ENCODE measurements at regions not wholly inside any gene's neighbourhood (a gene's known extent, or its start where the extent isn't known, plus 50 kb on each side); places are given as distances from the start of the nearest gene placed in this dataset.
"Not testable (repeated sequence)": the region's sequence is repeated elsewhere in the genome, so short reads cannot be mapped to it uniquely, and the experiment has no call there.

DNA sequence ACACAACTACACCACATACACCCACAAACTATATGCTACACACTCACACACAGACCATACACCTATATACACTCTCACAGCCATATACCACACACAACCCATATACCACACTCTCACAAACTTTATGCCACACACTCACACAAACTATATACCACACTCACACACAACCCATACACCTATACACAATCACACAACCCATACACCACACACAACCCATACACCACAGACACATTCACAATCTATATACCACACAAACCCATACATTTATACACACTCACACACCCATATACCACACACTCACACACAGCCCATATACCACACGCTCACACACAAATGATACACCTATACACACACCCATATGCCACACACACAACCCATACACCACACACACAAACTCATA lies 163.3 kb downstream of the TMEM121 start:
- no peak overlapping the region for H3K4me3 ChIP-seq (ENCODE audit: control insufficient read depth, low read depth, low read length)
- no peak for DNase-seq (ENCODE audit: low read depth)
- TF ChIP-seq, protein P1, sequence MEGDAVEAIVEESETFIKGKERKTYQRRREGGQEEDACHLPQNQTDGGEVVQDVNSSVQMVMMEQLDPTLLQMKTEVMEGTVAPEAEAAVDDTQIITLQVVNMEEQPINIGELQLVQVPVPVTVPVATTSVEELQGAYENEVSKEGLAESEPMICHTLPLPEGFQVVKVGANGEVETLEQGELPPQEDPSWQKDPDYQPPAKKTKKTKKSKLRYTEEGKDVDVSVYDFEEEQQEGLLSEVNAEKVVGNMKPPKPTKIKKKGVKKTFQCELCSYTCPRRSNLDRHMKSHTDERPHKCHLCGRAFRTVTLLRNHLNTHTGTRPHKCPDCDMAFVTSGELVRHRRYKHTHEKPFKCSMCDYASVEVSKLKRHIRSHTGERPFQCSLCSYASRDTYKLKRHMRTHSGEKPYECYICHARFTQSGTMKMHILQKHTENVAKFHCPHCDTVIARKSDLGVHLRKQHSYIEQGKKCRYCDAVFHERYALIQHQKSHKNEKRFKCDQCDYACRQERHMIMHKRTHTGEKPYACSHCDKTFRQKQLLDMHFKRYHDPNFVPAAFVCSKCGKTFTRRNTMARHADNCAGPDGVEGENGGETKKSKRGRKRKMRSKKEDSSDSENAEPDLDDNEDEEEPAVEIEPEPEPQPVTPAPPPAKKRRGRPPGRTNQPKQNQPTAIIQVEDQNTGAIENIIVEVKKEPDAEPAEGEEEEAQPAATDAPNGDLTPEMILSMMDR (IDR thresholded peaks at IDR 0.05; ENCODE audit: control insufficient read depth, insufficient read depth, low read depth, low read length, missing control alignments) = no peak

DNA sequence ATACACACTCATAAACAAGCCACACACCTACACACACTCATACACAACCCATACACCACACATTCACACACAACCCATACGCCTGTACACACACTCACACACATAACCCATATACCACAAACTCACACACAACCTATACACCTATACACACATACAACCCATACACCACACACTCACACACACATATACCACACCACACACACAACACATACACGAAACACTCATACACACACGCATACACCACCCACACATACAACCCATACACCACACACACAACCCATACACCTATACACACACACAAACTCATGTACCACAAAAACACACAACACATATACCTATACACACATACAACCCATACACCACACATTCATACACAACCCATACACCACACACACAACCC lies 164.3 kb downstream of the TMEM121 start:
- TF ChIP-seq, protein P1 (IDR thresholded peaks at IDR 0.05; ENCODE audit: control insufficient read depth, insufficient read depth, low read depth, low read length, missing control alignments) = no peak
- no peak overlapping the region for H3K4me3 ChIP-seq (ENCODE audit: control insufficient read depth, low read depth, low read length)
- DNase-seq (ENCODE audit: low read depth) = no peak

DNA sequence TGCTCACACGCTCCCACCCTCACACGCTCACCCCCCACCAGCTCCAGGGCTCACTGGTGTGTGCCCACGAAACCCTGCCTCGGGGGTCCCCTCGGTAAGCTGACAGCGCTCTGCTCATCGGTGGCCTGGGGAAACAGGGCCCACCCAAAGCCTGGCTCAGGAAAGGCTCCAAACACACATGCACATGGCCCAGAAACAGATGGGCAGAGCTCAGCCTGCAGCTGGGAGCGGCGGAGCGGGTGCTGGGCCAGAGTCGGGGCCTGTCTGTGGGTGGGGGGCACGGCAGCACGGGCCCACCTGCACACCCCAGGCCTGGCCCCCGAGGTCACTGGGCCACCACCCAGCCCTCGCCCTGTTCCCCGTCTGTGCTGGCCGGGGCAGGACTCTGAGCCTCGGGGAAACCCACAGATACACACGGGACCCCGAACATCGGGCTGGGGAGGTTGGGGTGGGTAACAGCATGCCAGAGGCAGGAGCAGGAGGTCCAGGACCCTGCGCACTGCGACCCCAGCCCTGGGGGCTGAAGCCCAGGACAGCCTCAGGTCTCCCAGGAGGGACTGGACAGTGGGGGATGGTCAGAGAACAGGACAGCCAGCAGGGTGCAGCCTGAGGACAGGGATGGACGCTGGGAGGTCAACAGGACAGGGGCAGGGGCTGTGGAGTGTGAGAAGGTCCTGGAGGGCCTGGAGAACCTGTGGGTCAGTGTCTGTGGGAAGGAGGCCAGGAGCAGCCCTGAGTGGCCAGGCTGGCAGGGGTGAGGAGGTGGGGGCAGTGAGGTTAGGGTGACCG lies 165.1 kb downstream of the TMEM121 start:
- H3K4me3 ChIP-seq (ENCODE audit: control insufficient read depth, low read depth, low read length); DNase-seq (ENCODE audit: low read depth): not testable (repeated sequence)

DNA sequence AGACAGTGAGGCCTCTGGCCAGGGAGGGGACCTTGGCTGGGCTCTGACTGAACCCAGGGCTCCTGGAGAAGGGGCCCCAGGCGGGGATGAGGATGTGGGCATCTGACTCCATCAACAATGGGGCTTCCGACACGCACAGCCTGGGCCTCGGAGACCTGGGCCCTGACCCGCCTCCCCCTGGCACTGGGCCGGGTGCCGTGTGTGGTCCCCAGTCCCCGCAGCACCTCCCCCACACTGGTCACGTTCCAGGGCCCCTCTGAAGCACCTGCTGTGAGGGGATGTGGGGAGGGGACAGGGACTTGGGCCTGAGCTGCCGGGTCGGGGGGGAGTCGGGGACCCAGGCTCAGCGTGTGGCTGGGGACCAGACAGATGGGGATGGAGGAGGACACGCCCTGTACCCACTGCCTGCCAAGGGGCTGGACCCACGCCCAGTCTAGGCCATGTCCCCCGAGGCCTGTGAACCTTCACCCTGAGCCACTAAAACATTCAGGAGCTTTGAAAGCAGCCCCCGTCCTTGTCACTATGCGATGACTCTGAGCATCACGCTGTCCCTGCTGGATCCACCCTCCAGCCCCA lies 165.8 kb downstream of the TMEM121 start:
- not testable (repeated sequence) for H3K4me3 ChIP-seq (ENCODE audit: control insufficient read depth, low read depth, low read length); DNase-seq (ENCODE audit: low read depth)

DNA sequence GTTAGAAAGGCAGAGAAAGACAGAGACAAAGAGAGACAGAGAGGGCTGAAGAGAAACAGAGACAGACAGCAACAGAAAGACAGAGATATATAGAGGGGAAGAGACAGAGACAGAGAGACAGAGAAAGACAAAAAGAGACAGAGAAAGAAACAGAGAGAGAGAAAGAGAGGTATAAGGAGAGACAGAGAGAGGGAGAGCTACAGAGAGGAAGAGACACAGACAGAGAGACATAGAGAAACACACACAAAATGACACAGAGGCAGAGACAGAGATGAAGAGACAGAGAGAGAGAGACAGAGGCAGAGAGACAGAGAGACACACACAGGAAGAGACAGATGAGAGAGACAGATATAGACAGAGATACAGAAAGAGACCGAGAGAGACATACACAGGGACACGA lies 168.6 kb downstream of the TMEM121 start:
- H3K4me3 ChIP-seq (ENCODE audit: control insufficient read depth, low read depth, low read length) = no peak overlapping the region
- no peak for DNase-seq (ENCODE audit: low read depth)
- TF ChIP-seq, protein P1 (IDR thresholded peaks at IDR 0.05; ENCODE audit: control insufficient read depth, insufficient read depth, low read depth, low read length, missing control alignments) = no peak

DNA sequence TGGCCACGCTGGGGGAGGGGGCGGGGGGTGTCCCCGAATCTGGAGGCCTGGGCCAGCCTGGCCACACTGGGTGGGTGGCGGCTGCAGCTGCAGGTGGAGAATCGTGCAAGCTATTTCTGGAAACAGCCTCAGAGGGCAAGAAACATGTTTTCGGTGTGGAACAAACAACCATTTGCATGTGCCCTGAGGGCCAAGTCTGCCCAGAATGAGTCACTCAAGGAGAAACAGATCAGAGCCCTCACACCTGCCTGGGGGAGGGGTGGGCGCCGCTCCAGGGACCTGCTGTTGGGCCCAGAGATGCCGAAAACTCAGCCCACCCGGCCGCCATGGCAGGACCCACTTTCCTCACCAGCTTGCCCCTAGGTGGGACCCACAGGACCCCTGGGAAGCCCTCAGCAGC lies 170.0 kb downstream of the TMEM121 start:
- DNase-seq (ENCODE audit: low read depth) = not testable (repeated sequence)

DNA sequence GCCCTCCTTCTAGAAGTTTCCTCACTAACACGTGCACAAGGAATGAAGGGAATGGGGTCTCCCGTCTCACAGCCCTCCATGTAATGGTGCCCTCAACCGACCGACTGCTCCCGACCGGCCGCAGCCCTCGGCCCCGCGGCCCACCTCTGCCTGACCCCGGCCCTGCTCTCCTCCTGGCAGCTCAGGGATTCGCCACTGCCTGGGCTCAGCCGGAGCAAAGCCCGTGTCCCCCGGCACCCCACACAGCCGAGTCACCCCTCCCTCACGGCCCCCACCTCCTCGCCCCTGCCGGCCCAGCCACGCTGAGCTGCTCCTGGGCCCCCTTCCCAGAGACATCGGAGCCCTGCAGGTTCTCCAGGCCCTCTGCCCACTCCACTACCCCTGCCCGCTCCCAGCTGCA lies 171.0 kb downstream of the TMEM121 start:
- not testable (repeated sequence) for H3K4me3 ChIP-seq (ENCODE audit: control insufficient read depth, low read depth, low read length); DNase-seq (ENCODE audit: low read depth)

More for the DNA sequence above, 170.0 kb downstream of the TMEM121 start:
- not testable (repeated sequence) for H3K4me3 ChIP-seq (ENCODE audit: control insufficient read depth, low read depth, low read length)

DNA sequence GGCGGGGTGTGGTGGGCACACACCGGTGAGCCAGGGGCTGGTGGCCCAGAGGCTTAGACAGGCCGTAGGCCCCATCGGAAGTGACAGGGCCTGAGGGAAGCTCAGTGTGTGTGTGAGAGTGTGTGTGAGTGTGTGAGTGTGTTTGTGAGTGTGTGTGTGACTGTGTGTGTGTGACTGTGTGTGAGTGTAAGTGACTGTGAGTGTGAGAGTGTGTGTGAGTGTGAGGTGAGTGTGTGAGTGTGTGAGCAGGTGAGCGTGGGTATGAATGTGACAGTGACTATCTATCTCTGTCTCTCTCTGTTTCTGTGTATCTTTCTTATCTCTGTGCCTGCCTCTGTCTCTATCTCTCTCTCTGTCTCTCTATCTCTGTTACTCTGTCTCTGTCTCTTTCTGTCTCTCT lies 171.6 kb downstream of the TMEM121 start:
- not testable (repeated sequence) for H3K4me3 ChIP-seq (ENCODE audit: control insufficient read depth, low read depth, low read length); DNase-seq (ENCODE audit: low read depth)

DNA sequence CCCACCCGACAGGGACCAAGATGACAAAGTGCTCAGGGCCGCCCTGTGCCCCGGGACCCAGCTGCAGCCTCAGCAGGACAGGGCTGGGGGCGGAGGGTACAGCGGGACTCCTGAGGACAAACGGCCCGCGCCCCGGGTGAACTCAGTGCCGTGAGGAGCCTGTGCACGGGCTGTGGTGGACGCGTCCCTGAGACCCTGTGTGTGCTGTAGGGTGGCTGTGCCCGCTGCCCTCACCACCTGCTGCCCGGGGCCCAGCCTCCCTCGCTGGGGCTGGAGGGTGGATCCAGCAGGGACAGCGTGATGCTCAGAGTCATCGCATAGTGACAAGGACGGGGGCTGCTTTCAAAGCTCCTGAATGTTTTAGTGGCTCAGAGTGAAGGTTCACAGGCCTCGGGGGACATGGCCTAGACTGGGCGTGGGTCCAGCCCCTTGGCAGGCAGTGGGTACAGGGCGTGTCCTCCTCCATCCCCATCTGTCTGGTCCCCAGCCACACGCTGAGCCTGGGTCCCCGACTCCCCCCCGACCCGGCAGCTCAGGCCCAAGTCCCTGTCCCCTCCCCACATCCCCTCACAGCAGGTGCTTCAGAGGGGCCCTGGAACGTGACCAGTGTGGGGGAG lies 172.7 kb downstream of the TMEM121 start:
- DNase-seq (ENCODE audit: low read depth) = not testable (repeated sequence)

DNA sequence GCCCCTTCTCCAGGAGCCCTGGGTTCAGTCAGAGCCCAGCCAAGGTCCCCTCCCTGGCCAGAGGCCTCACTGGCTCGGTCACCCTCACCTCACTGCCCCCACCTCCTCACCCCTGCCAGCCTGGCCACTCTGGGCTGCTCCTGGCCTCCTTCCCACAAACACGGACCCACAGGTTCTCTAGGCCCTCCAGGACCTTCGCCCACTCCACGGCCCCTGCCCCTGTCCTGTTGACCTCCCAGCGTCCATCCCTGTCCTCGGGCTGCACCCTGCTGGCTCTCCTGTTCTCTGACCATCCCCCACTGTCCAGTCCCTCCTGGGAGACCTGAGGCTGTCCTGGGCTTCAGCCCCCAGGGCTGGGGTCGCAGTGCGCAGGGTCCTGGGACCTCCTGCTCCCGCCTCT lies 173.3 kb downstream of the TMEM121 start:
- not testable (repeated sequence) for DNase-seq (ENCODE audit: low read depth); H3K4me3 ChIP-seq (ENCODE audit: control insufficient read depth, low read depth, low read length)

More for the DNA sequence above, 172.7 kb downstream of the TMEM121 start:
- H3K4me3 ChIP-seq (ENCODE audit: control insufficient read depth, low read depth, low read length) = not testable (repeated sequence)

DNA sequence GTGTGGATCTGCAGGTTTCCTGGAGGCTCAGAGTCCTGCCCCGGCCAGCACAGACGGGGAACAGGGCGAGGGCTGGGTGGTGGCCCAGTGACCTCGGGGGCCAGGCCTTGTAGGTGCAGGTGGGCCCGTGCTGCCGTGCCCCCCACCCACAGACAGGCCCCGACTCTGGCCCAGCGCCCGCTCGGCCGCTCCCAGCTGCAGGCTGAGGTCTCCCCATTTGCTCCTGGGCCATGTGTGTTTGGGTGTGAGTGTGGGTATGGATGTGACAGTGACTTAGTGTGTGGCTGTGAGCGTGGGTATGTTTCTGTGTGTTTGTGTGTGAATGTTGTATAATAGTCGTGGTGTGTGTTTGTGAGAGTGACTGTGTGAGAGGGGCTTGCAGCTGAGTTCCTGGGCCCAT lies 173.8 kb downstream of the TMEM121 start:
- not testable (repeated sequence) for H3K4me3 ChIP-seq (ENCODE audit: control insufficient read depth, low read depth, low read length); DNase-seq (ENCODE audit: low read depth)
